Tibial artery (tissue), 4 donors: ENCODE measurements at regions not wholly inside any gene's neighbourhood (a gene's known extent, or its start where the extent isn't known, plus 50 kb on each side); places are given as distances from the start of the nearest gene placed in this dataset.
"Not testable (repeated sequence)": the region's sequence is repeated elsewhere in the genome, so short reads cannot be mapped to it uniquely, and the experiment has no call there.

Experiments
- DNase-seq, 2 donors: peaks; one replicate each; pipeline ENCODE4 v3.0.0-alpha.2; 2019
- H3K27ac ChIP-seq, 2 donors: fragments of 200-600 bp; sonication (generic) in 1 of 2; 1 replicate in 1 of 2; 2 replicates in 1 of 2; pipeline ENCODE4 v1.5.1; 2018 to 2019; ENCODE audit warnings: mild to moderate bottlenecking in 1 of 2
- H3K27me3 ChIP-seq, 2 donors: fragments of 200-600 bp; sonication (generic) in 1 of 2; one replicate each; pipeline versions ENCODE4 v1.5.1 to v1.6.0; 2016 to 2019
- H3K36me3 ChIP-seq, 3 donors: fragments of 200-600 bp; sonication (generic) in 2 of 3; one replicate each; pipeline ENCODE4 v1.5.1; 2016 to 2019; ENCODE audit warnings: mild to moderate bottlenecking in 2 of 3
- H3K4me1 ChIP-seq, 4 donors: fragments of 200-600 bp; sonication (generic) in 2 of 4; 1 replicate in 3 of 4; 2 replicates in 1 of 4; pipeline ENCODE4 v1.5.1; 2016 to 2019
- H3K4me3 ChIP-seq, 2 donors: fragments of 200-600 bp; sonication (generic) in 1 of 2; 1 replicate in 1 of 2; 2 replicates in 1 of 2; pipeline ENCODE4 v1.5.1; 2018 to 2019; ENCODE audit warnings: mild to moderate bottlenecking in 2 of 2
- H3K9me3 ChIP-seq, 3 donors: fragments of 200-600 bp; sonication (generic) in 1 of 3; one replicate each; pipeline ENCODE4 v1.5.1; 2016 to 2019
- CTCF ChIP-seq, 2 experiments: fragments of 200-600 bp in 1 of 2; fragments of 450-650 bp in 1 of 2; IDR thresholded peaks; one replicate each; pipeline ENCODE4 v1.5.1; 2017 to 2019; ENCODE audit warnings: antibody characterized with exemption in 2 of 2, mild to moderate bottlenecking in 1 of 2, moderate library complexity in 1 of 2
- intact Hi-C: fragments of 100-400 bp; cut with DNase I; formaldehyde crosslinking; loops from one replicate; pipeline ENCODE4 v1.15.0; 2023; ENCODE audit warnings: low total_unique reads

GRCh38 chr3:5376761-5377160, 189.3 kb downstream of the EDEM1 start:
- intact Hi-C loops = no loop called here
- no peak overlapping the region for H3K4me3 ChIP-seq
- H3K36me3 ChIP-seq = no peaks in the 10 kb centered on the region
- no peaks in the 10 kb centered on the region for H3K4me1 ChIP-seq
- peaks cover 0 to 6% (median 0%) of the 10 kb centered on the region in 3 donors for H3K9me3 ChIP-seq
- TF ChIP-seq CTCF (IDR thresholded peaks at IDR 0.05) = no peak
- DNase-seq = no peak
- no peak overlapping the region for H3K27ac ChIP-seq
- H3K27me3 ChIP-seq = no peaks in the 10 kb centered on the region

- H3K27ac ChIP-seq, H3K27me3 ChIP-seq, intact Hi-C loops, DNase-seq, H3K4me3 ChIP-seq, H3K9me3 ChIP-seq, H3K4me1 ChIP-seq, H3K36me3 ChIP-seq: not testable (repeated sequence)
These were observed 191.8 kb downstream of the EDEM1 start for GRCh38 chr3:5379266-5379665.

- not testable (repeated sequence) for H3K9me3 ChIP-seq
These were observed 196.2 kb downstream of the EDEM1 start for GRCh38 chr3:5383486-5384263.

GRCh38 chr3:5384557-5385236, 197.2 kb downstream of the EDEM1 start:
- no peak overlapping the region for H3K27ac ChIP-seq
- H3K4me1 ChIP-seq = no peaks in the 10 kb centered on the region
- H3K36me3 ChIP-seq = no peaks in the 10 kb centered on the region
- TF ChIP-seq CTCF (IDR thresholded peaks at IDR 0.05) = no peak
- DNase-seq = no peak
- no peaks in the 10 kb centered on the region for H3K27me3 ChIP-seq
- no peak overlapping the region for H3K4me3 ChIP-seq
- H3K9me3 ChIP-seq = peaks cover 0 to under 1% (median 0%) of the 10 kb centered on the region in 3 donors
- intact Hi-C loops = no loop called here

More at GRCh38 chr3:5383486-5384263, 196.2 kb downstream of the EDEM1 start:
- H3K4me3 ChIP-seq, H3K36me3 ChIP-seq, H3K27me3 ChIP-seq, H3K27ac ChIP-seq, DNase-seq, intact Hi-C loops, H3K4me1 ChIP-seq: not testable (repeated sequence)

- Histone ChIP-seq H3K9me3 (no peaks in the 10 kb centered on the region), H3K36me3 (no peaks in the 10 kb centered on the region), H3K4me3 (no peak overlapping the region), H3K4me1 (no peaks in the 10 kb centered on the region), H3K27me3 (no peaks in the 10 kb centered on the region), H3K27ac (no peak overlapping the region)
- intact Hi-C loops = no loop called here
- TF ChIP-seq CTCF (IDR thresholded peaks at IDR 0.05) = no peak
- no peak for DNase-seq
These were observed 200.6 kb downstream of the EDEM1 start for GRCh38 chr3:5388091-5388490.

- no peak for TF ChIP-seq CTCF (IDR thresholded peaks at IDR 0.05)
- Histone ChIP-seq H3K27ac (no peak overlapping the region), H3K27me3 (no peaks in the 10 kb centered on the region), H3K9me3 (no peaks in the 10 kb centered on the region), H3K36me3 (no peaks in the 10 kb centered on the region), H3K4me1 (no peaks in the 10 kb centered on the region), H3K4me3 (no peak overlapping the region)
- intact Hi-C loops = no loop called here
- DNase-seq = no peak
These were observed 201.6 kb downstream of the EDEM1 start for GRCh38 chr3:5389057-5389456.
